ENCODE measurements at regions not wholly inside any gene's neighbourhood (a gene's known extent, or its start where the extent isn't known, plus 50 kb on each side); places are given as distances from the start of the nearest gene placed in this dataset.
"Not testable (repeated sequence)": the region's sequence is repeated elsewhere in the genome, so short reads cannot be mapped to it uniquely, and the experiment has no call there.

DNA sequence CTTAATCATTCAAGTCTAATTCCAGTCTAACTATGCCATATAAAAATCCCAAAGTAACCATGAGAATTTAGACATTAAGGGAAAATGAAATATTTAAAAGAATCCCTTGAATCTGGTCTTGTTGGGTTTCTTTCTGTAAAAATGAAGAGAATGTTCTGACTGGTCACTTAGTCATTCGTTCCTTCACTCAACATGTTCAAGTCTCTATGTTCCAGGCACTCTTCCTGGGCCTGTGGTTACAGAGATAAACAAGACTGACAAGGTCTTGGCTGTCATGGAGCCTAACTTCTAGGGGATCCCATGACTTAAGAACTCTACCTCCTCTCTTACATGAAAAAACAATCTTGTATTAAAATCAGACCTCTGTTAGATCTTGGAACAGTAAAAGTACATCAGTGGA lies 638.6 kb upstream of the TBL1XR1 start:
- Mint-ChIP-seq H3K36me3 (ENCODE audit: low read depth) (no peaks in the 10 kb centered on the region), H3K4me1 (no peaks in the 10 kb centered on the region), H3K27me3 (no peaks in the 10 kb centered on the region), H3K27ac (no peak overlapping the region), H3K4me3 (no peak overlapping the region), H3K9me3 (no peaks in the 10 kb centered on the region)
- ChIA-PET POLR2A (no interaction called here), CTCF (no interaction called here)
- no peak for DNase-seq

DNA sequence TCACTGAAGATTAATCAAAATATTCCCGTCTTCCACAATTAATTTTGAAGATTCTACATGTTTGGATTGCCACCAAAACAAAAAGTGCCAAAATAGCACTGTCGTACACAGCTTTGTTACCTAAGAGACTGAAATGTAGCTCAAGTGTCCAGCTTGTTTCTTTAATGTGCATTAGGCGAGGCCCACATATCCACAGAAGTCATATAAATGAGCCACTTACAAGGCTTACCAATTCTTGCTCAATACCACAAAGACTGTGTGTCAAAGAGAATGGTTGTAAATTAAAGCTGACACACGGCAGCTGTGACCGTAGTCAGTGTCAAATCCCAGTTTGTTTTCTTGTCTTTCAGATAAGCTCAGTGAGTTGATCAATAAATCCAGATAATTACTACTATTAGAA lies 639.4 kb upstream of the TBL1XR1 start:
- POLR2A ChIA-PET, result no interaction called here
- H3K4me1 Mint-ChIP-seq, result no peaks in the 10 kb centered on the region
- no peak for DNase-seq

DNA sequence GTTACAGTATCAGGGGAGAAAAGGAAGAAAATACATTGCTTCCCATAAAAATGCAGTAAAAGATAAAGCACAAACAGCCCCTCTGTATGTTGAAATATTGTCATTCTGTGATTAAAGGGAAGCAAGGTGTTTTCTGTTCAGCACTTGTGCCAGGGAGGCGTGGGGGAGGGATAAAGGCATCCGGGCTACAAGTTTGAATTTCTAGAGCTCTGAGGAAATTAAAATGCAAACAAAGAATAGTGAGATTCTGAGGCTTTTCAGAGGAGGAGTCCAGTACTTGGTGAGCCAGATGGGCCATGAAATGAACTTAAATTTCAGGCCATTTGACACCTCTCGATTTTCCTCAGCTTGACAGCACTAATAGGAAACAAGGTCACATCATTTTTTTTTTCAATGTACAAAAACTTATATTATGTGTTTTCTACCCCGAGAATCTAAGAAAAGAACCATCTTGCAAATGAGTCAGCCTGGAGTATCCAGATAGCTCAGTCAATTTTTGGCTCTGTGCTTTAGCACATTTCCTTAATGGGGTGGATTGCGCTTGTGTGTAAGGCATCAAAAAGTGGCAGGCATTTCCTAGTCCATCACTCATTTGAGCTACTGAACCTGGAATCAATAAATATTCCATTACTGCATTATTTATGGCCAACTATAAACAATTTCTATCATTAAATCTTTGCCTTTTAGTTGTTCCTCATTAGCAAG lies 640.8 kb upstream of the TBL1XR1 start:
- H3K4me3 Mint-ChIP-seq, result no peak overlapping the region
- no peak overlapping the region for H3K27ac Mint-ChIP-seq
- no peaks in the 10 kb centered on the region for H3K4me1 Mint-ChIP-seq
- ChIA-PET POLR2A (no interaction called here), CTCF (no interaction called here)
- no peaks in the 10 kb centered on the region for H3K27me3 Mint-ChIP-seq
- DNase-seq, result no peak
- H3K9me3 Mint-ChIP-seq, result no peaks in the 10 kb centered on the region
- no peaks in the 10 kb centered on the region for H3K36me3 Mint-ChIP-seq (ENCODE audit: low read depth)

More for the DNA sequence above, 639.4 kb upstream of the TBL1XR1 start:
- Mint-ChIP-seq H3K4me3 (no peak overlapping the region), H3K36me3 (ENCODE audit: low read depth) (no peaks in the 10 kb centered on the region), H3K27ac (no peak overlapping the region), H3K9me3 (no peaks in the 10 kb centered on the region), H3K27me3 (no peaks in the 10 kb centered on the region)
- CTCF ChIA-PET, result no interaction called here

DNA sequence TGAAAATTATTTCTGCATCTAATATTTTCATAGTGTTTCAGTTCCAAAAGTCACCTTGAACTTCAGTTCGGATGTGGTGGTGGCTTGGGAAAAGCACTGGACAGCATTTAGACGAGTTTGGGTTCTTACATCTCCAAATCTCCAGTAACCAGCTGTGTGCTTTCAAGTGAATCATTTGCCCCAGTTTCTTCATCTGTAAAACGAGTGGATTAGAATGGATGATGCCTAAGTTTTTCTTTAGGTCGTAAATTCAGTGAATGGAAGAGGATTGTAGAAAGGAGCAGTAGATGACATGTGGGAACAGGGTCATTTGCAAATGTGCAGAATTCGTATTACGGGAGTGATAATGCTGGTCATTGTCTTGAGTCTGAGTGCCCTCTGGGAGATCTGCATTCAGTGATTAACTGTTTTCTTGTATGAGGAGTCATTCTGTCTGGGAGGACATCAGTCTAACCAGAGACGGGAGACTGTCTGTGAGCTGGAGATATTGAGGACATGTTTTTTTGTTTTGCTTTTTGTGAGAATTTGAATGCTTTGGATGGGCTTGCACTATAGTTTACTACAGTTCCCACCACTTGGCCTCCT lies 641.6 kb upstream of the TBL1XR1 start:
- POLR2A ChIA-PET, result no interaction called here
- Mint-ChIP-seq H3K4me1 (no peaks in the 10 kb centered on the region), H3K27me3 (no peaks in the 10 kb centered on the region), H3K36me3 (ENCODE audit: low read depth) (no peaks in the 10 kb centered on the region), H3K27ac (no peak overlapping the region), H3K4me3 (no peak overlapping the region), H3K9me3 (no peaks in the 10 kb centered on the region)
- no peak for DNase-seq
- CTCF ChIA-PET, result no interaction called here

DNA sequence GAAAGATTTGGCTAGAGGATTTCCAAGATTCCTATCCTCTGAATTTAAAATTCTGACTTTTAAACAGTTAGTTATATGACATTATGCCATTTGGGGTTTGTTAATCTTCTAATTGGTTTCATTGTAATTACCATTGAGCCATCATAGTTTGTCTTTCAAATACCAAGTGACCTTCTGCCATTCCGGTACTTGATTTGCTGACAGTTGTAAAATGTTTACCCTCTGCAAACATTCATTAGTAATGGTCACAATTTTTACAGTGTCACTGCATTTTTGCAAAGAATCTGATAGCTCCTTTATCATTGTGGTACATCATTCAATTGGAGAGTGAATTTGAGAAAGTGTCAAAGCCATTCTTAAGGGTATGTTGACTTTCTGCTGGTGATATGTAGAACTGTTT lies 645.0 kb upstream of the TBL1XR1 start:
- no peak for DNase-seq
- no peak overlapping the region for H3K4me3 Mint-ChIP-seq
- H3K36me3 Mint-ChIP-seq (ENCODE audit: low read depth), result no peaks in the 10 kb centered on the region
- no peaks in the 10 kb centered on the region for H3K27me3 Mint-ChIP-seq
- POLR2A ChIA-PET, result no interaction called here
- no peaks in the 10 kb centered on the region for H3K9me3 Mint-ChIP-seq
- no peaks in the 10 kb centered on the region for H3K4me1 Mint-ChIP-seq
- CTCF ChIA-PET, result no interaction called here
- H3K27ac Mint-ChIP-seq, result no peak overlapping the region

DNA sequence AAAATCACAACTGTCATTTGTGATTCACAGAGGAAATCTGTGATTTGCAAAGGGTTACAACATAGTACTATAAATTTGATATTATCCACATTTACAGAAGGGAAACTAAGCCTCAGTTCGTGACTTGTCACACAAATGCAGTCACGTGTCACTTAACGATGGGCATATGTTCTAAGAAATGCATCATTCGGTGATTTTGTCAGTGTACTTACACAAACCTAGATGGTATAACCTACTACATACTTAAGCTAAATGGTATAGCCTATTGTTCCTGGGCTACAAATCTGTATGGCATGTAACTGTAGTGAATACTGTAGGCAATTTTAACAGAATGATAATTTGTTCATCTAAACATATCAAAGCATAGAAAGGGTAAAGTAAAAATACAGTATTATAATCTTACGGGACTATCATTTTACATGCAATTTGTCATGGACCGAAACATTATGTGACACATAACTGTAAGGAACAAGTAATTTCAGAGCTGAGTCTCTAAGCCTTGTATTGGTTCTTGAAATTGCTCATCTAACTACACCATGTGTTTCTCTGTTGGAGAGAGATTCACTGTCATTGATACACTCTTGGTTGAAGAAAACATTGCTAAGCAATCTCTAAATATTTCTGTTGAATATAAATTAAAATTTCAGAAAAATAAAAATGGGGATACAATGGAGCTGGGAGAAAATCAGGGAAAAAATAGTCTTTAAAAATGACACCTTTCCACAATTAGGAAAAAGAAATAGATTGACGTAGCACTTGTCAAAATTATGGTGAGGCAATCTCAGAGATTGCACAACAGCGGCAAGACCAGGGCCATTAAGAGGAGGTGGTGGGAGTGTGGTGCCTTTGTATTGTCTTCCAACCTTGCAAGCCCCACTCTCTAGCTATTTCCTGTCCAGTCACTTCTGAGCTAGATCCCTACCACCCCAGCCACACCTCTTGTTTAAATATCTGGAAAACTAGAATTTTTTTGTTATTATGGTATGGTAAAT lies 645.8 kb upstream of the TBL1XR1 start:
- Mint-ChIP-seq H3K27me3 (no peaks in the 10 kb centered on the region), H3K4me1 (no peaks in the 10 kb centered on the region), H3K27ac (no peak overlapping the region), H3K36me3 (ENCODE audit: low read depth) (no peaks in the 10 kb centered on the region), H3K4me3 (no peak overlapping the region), H3K9me3 (peaks cover 2% of the 10 kb centered on the region)
- CTCF ChIA-PET, result no interaction called here
- DNase-seq, result no peak
- POLR2A ChIA-PET, result no interaction called here

DNA sequence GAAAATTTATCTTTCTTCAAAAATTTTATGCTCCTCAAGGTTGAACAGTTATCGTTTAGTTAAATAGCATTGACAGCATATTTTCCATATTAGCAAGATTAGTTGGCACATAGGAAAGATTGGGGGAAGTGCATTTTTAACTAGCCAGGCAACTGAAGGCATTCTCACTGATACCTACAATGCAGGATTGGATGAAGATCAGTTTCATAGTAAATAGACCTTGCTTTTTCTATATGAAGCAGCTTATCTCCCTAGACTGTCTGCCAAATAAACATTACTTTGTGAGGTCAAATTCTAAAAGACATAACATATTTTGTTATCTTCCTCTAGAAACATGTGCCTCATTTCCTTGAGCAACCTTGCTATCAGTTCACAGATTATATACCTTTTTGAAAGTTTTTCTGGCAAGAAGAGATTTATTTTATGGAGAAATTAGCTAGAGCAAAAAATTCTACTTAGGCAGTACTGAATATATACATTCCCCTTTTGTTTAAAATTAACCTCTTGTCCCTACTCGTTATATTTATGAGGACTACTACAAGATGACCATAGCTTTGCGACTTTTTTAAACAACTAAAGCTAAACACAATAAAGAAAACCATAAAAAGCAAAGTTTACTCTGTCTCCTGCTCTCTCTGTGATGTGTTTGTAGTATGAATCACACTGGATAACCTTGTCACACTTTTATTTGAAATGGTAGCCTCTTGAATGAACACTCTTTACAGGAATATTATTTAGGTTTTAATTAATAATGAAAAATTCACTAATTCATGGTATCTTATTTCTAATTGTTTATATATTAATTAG lies 654.9 kb upstream of the TBL1XR1 start:
- no peaks in the 10 kb centered on the region for H3K27me3 Mint-ChIP-seq
- H3K27ac Mint-ChIP-seq, result no peak overlapping the region
- no peak for DNase-seq
- H3K4me3 Mint-ChIP-seq, result no peak overlapping the region
- CTCF ChIA-PET, result interaction anchor here (0.6 kb wide), 1 partner anchor 30 kb away, joined by 3 read pairs; no protein-coding TSS in a partner anchor
- no peaks in the 10 kb centered on the region for H3K4me1 Mint-ChIP-seq
- peaks cover 2% of the 10 kb centered on the region for H3K9me3 Mint-ChIP-seq
- H3K36me3 Mint-ChIP-seq (ENCODE audit: low read depth), result no peaks in the 10 kb centered on the region
- POLR2A ChIA-PET, result no interaction called here

DNA sequence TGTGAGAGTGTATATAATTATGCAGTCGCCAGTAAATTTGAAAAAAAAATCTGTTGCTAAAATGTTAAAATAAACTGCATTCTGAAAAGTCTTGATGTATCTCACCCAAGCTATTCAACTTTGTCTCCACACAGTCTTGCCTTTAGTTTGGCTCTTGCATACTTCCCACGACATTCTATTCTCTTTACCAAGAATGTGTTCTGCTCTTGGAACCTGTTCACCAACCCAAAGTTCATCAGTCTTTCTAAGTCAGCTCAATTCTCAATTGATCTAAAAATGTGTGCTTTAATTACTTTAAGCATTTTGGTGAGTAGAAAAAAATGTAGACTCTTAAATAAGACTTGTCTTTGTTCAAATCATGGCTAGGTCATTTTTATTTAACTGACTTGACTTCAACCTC lies 657.7 kb upstream of the TBL1XR1 start:
- H3K9me3 Mint-ChIP-seq, result no peaks in the 10 kb centered on the region
- H3K36me3 Mint-ChIP-seq (ENCODE audit: low read depth), result no peaks in the 10 kb centered on the region
- CTCF ChIA-PET, result no interaction called here
- POLR2A ChIA-PET, result no interaction called here
- no peak for DNase-seq
- H3K4me3 Mint-ChIP-seq, result no peak overlapping the region
- no peaks in the 10 kb centered on the region for H3K4me1 Mint-ChIP-seq
- no peaks in the 10 kb centered on the region for H3K27me3 Mint-ChIP-seq
- no peak overlapping the region for H3K27ac Mint-ChIP-seq

GRCh38 chr3:177860184-177860583 lies 662.9 kb upstream of the TBL1XR1 start:
- Mint-ChIP-seq H3K27ac (no peak overlapping the region), H3K27me3 (no peaks in the 10 kb centered on the region), H3K4me3 (no peak overlapping the region), H3K9me3 (peaks cover 3% of the 10 kb centered on the region), H3K36me3 (ENCODE audit: low read depth) (no peaks in the 10 kb centered on the region), H3K4me1 (no peaks in the 10 kb centered on the region)
- no peak for DNase-seq
- ChIA-PET CTCF (no interaction called here), POLR2A (no interaction called here)

- H3K9me3 Mint-ChIP-seq, result peaks cover 4% of the 10 kb centered on the region
- H3K27me3 Mint-ChIP-seq, result no peaks in the 10 kb centered on the region
- CTCF ChIA-PET, result no interaction called here
- H3K4me3 Mint-ChIP-seq, result no peak overlapping the region
- no peak overlapping the region for H3K27ac Mint-ChIP-seq
- no peaks in the 10 kb centered on the region for H3K4me1 Mint-ChIP-seq
- POLR2A ChIA-PET, result no interaction called here
- DNase-seq, result no peak
- H3K36me3 Mint-ChIP-seq (ENCODE audit: low read depth), result no peaks in the 10 kb centered on the region
Measured at GRCh38 chr3:177862962-177863491, 665.7 kb upstream of the TBL1XR1 start.

DNA sequence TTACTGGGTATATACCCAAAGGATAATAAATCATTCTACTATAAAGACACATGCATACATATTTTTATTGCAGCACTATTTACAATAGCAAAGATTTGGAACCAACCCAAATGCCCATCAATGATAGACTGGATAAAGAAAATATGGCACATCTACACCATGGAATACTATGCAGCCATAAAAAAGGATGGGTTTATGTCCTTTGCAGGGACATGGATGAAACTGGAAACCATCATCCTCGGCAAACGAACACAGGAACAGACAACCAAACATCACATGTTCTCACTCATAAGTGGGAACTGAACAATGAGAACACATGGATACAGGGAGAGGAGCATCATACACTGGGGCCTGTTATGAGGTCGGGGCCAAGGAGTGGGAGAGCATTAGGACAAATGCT lies 665.0 kb upstream of the KCNMB2 start:
- H3K4me3 Mint-ChIP-seq; CTCF ChIA-PET; H3K27me3 Mint-ChIP-seq; POLR2A ChIA-PET; H3K36me3 Mint-ChIP-seq (ENCODE audit: low read depth); H3K9me3 Mint-ChIP-seq; H3K4me1 Mint-ChIP-seq; DNase-seq; H3K27ac Mint-ChIP-seq: not testable (repeated sequence)

DNA sequence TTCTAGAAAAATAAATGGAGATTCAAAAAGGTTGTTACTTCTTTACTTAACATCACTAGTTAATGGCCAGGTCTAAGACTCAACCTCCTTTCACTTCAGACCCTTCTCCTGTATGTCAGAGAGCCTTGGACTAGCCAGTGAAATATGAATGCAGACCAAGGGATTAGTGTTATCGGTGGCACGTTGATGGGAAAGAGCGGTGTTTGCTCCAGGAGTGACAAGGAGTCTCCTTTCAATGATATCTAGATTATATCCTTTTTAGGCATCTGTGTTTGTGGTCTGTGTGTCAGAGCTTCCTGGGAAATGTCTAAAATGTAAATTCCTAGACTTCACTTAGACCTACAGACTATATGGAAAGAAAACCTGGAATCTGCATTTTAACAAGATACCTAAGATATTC lies 658.0 kb upstream of the KCNMB2 start:
- H3K9me3 Mint-ChIP-seq, result peaks cover 2% of the 10 kb centered on the region
- no peaks in the 10 kb centered on the region for H3K36me3 Mint-ChIP-seq (ENCODE audit: low read depth)
- H3K27ac Mint-ChIP-seq, result no peak overlapping the region
- CTCF ChIA-PET, result no interaction called here
- DNase-seq, result no peak
- H3K4me3 Mint-ChIP-seq, result no peak overlapping the region
- POLR2A ChIA-PET, result no interaction called here
- H3K4me1 Mint-ChIP-seq, result peaks cover 2% of the 10 kb centered on the region
- no peaks in the 10 kb centered on the region for H3K27me3 Mint-ChIP-seq

DNA sequence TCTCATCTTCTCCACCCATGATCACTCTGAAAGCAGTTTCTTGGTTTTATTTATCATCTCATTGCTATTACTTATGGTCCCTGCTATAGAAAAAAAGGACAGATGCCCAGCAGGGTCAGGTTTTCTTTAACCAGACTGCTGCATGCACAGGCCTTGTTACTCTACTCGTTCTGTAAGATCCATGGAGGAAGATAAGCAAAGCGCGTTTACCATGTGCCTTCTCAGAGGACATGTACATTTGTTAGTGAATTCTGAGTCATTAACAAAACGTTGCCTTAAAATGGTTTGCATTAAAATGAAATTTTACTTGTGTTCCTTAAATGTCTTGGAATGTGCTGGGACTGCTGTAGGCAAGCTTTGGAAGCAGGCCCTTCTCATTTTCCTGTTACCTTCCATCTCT lies 657.3 kb upstream of the KCNMB2 start:
- POLR2A ChIA-PET, result no interaction called here
- Mint-ChIP-seq H3K27ac (no peak overlapping the region), H3K27me3 (no peaks in the 10 kb centered on the region), H3K36me3 (ENCODE audit: low read depth) (no peaks in the 10 kb centered on the region), H3K4me3 (no peak overlapping the region), H3K9me3 (peaks cover 2% of the 10 kb centered on the region), H3K4me1 (peaks cover 3% of the 10 kb centered on the region)
- DNase-seq, result no peak
- CTCF ChIA-PET, result no interaction called here
